ENCODE measurements at regions not wholly inside any gene's neighbourhood (a gene's known extent, or its start where the extent isn't known, plus 50 kb on each side); places are given as distances from the start of the nearest gene placed in this dataset.

- Mint-ChIP-seq H3K4me1 (ENCODE audit: low read depth, unreplicated experiment) (peaks cover 14% of the 10 kb centered on the region), H3K36me3 (ENCODE audit: unreplicated experiment) (no peaks in the 10 kb centered on the region), H3K27ac (ENCODE audit: unreplicated experiment) (no peak overlapping the region), H3K27me3 (ENCODE audit: unreplicated experiment) (peaks cover 4% of the 10 kb centered on the region), H3K9me3 (ENCODE audit: unreplicated experiment) (no peaks in the 10 kb centered on the region), H3K4me3 (ENCODE audit: unreplicated experiment) (no peak overlapping the region)
- TF ChIP-seq CTCF (IDR thresholded peaks at IDR 0.05; ENCODE audit: partially characterized antibody, unreplicated experiment) = no peak
- DNase-seq = no peak
Measured at GRCh38 chr16:48997946-48998345, 283.7 kb downstream of the CBLN1 start.

- H3K4me3 Mint-ChIP-seq (ENCODE audit: unreplicated experiment) = no peak overlapping the region
- DNase-seq = no peak
- H3K27me3 Mint-ChIP-seq (ENCODE audit: unreplicated experiment) = peaks cover 4% of the 10 kb centered on the region
- no peaks in the 10 kb centered on the region for H3K9me3 Mint-ChIP-seq (ENCODE audit: unreplicated experiment)
- peaks cover 14% of the 10 kb centered on the region for H3K4me1 Mint-ChIP-seq (ENCODE audit: low read depth, unreplicated experiment)
- no peak for TF ChIP-seq CTCF (IDR thresholded peaks at IDR 0.05; ENCODE audit: partially characterized antibody, unreplicated experiment)
- H3K27ac Mint-ChIP-seq (ENCODE audit: unreplicated experiment) = no peak overlapping the region
- H3K36me3 Mint-ChIP-seq (ENCODE audit: unreplicated experiment) = no peaks in the 10 kb centered on the region
Measured at GRCh38 chr16:48997081-48997615, 284.5 kb downstream of the CBLN1 start.

GRCh38 chr16:48978501-48978900 is 303.1 kb downstream of the CBLN1 start:
- H3K4me3 Mint-ChIP-seq (ENCODE audit: unreplicated experiment) = no peak overlapping the region
- TF ChIP-seq CTCF (IDR thresholded peaks at IDR 0.05; ENCODE audit: partially characterized antibody, unreplicated experiment) = no peak
- H3K4me1 Mint-ChIP-seq (ENCODE audit: low read depth, unreplicated experiment) = no peaks in the 10 kb centered on the region
- no peak for DNase-seq
- H3K27ac Mint-ChIP-seq (ENCODE audit: unreplicated experiment) = no peak overlapping the region
- peaks cover 4% of the 10 kb centered on the region for H3K36me3 Mint-ChIP-seq (ENCODE audit: unreplicated experiment)
- H3K9me3 Mint-ChIP-seq (ENCODE audit: unreplicated experiment) = peaks cover 4% of the 10 kb centered on the region
- H3K27me3 Mint-ChIP-seq (ENCODE audit: unreplicated experiment) = peaks cover 3% of the 10 kb centered on the region

GRCh38 chr16:48972236-48972635 is 309.4 kb downstream of the CBLN1 start:
- no peak for TF ChIP-seq CTCF (IDR thresholded peaks at IDR 0.05; ENCODE audit: partially characterized antibody, unreplicated experiment)
- H3K9me3 Mint-ChIP-seq (ENCODE audit: unreplicated experiment) = peaks cover 3% of the 10 kb centered on the region
- H3K4me3 Mint-ChIP-seq (ENCODE audit: unreplicated experiment) = no peak overlapping the region
- DNase-seq = no peak
- H3K27ac Mint-ChIP-seq (ENCODE audit: unreplicated experiment) = no peak overlapping the region
- no peaks in the 10 kb centered on the region for H3K36me3 Mint-ChIP-seq (ENCODE audit: unreplicated experiment)
- H3K27me3 Mint-ChIP-seq (ENCODE audit: unreplicated experiment) = no peaks in the 10 kb centered on the region
- peaks cover 9% of the 10 kb centered on the region for H3K4me1 Mint-ChIP-seq (ENCODE audit: low read depth, unreplicated experiment)

- Mint-ChIP-seq H3K9me3 (ENCODE audit: unreplicated experiment) (peaks cover 3% of the 10 kb centered on the region), H3K27me3 (ENCODE audit: unreplicated experiment) (no peaks in the 10 kb centered on the region), H3K4me1 (ENCODE audit: low read depth, unreplicated experiment) (peaks cover 9% of the 10 kb centered on the region), H3K36me3 (ENCODE audit: unreplicated experiment) (no peaks in the 10 kb centered on the region), H3K4me3 (ENCODE audit: unreplicated experiment) (no peak overlapping the region), H3K27ac (ENCODE audit: unreplicated experiment) (peak overlapping the region; percentile 57)
- peak; percentile 38 for DNase-seq
- no peak for TF ChIP-seq CTCF (IDR thresholded peaks at IDR 0.05; ENCODE audit: partially characterized antibody, unreplicated experiment)
Measured at GRCh38 chr16:48971571-48972077, 310.0 kb downstream of the CBLN1 start.

Measured in glutamatergic neuron (in vitro differentiated cells).